OCI-LY1 (cell line): ENCODE measurements at regions not wholly inside any gene's neighbourhood (a gene's known extent, or its start where the extent isn't known, plus 50 kb on each side); places are given as distances from the start of the nearest gene placed in this dataset.
"Not testable (repeated sequence)": the region's sequence is repeated elsewhere in the genome, so short reads cannot be mapped to it uniquely, and the experiment has no call there.

Experiments used
- CTCF ChIP-seq: fragments of 200-600 bp; sonication (generic), shearing (Covaris generic); IDR thresholded peaks from 2 replicates; pipeline ENCODE4 v1.5.1; 2017; ENCODE audit warnings: mild to moderate bottlenecking, antibody characterized with exemption, low read length, moderate library complexity, mixed read lengths
- EZH2 ChIP-seq: fragments of 200-600 bp; sonication (generic), shearing (Covaris generic); IDR thresholded peaks from 2 replicates; pipeline ENCODE4 v1.8.0; 2017; ENCODE audit warnings: borderline replicate concordance, mixed run types, mild to moderate bottlenecking, antibody characterized with exemption, low read length, moderate library complexity, mixed read lengths

- not testable (repeated sequence) for TF ChIP-seq CTCF, EZH2
These were observed 2873.2 kb downstream of the RPIA start for GRCh38 chr2:91564700-91565099.
